ENCODE measurements at regions not wholly inside any gene's neighbourhood (a gene's known extent, or its start where the extent isn't known, plus 50 kb on each side); places are given as distances from the start of the nearest gene placed in this dataset.

DNA sequence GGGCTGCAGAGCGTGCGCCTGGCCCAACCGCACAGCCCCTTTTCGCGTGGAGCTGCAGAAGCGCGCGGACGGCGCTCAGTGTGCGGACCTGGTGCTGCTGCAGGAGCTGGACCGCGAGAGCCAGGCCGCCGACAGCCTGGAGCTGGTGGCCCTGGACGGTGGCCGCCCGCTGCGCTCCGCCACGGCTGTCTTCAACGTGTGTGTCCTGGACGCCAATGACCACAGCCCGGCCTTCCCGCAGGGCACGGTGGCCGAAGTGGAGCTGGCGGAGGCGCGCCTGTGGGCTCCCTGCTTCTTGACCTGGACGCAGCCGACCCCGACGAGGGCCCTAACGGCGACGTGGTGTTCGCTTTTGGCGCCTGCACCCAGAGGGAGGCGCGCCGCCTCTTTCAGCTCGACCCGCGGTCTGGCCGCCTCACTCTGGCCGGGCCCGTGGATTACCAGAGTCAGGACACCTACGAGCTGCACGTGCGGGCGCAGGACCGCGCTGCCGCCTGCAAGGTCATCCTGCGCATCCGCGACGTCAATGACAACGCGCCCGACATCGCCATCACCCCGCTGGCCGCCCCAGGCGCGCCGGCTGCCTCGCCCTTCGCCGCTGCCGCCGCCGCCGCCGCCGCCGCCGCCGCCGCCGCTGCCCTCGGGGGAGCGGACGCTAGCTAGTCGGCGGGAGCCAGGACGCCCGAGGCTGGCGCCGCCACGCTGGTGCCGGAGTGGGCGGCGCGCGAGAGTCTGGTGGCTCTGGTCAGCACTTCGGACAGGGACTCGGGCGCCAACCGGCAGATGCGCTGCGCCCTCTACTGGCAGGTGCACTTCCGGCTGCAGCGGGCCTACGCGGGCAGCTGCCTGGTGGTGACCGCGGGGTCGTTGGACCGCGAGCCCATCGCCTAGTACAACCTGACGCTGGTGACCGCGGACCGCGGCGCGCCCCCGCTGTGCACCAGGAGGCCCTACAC, 172.2 kb downstream of the OLFM4 start:
- intact Hi-C loops (cut with DNase I), result no loop called here
- DNase-seq (ENCODE audit: low spot score in 2 of 2), result no peak
- TF ChIP-seq, protein P1, sequence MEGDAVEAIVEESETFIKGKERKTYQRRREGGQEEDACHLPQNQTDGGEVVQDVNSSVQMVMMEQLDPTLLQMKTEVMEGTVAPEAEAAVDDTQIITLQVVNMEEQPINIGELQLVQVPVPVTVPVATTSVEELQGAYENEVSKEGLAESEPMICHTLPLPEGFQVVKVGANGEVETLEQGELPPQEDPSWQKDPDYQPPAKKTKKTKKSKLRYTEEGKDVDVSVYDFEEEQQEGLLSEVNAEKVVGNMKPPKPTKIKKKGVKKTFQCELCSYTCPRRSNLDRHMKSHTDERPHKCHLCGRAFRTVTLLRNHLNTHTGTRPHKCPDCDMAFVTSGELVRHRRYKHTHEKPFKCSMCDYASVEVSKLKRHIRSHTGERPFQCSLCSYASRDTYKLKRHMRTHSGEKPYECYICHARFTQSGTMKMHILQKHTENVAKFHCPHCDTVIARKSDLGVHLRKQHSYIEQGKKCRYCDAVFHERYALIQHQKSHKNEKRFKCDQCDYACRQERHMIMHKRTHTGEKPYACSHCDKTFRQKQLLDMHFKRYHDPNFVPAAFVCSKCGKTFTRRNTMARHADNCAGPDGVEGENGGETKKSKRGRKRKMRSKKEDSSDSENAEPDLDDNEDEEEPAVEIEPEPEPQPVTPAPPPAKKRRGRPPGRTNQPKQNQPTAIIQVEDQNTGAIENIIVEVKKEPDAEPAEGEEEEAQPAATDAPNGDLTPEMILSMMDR (IDR thresholded peaks at IDR 0.05), result peak in 1 of 3 experiments; percentile 20
- Histone ChIP-seq H3K27ac (no peak overlapping the region), H3K4me1 (no peaks in the 10 kb centered on the region), H3K4me3 (no peak overlapping the region), H3K27me3 (peaks cover 5% of the 10 kb centered on the region), H3K9me3 (no peaks in the 10 kb centered on the region), H3K36me3 (no peaks in the 10 kb centered on the region)

DNA sequence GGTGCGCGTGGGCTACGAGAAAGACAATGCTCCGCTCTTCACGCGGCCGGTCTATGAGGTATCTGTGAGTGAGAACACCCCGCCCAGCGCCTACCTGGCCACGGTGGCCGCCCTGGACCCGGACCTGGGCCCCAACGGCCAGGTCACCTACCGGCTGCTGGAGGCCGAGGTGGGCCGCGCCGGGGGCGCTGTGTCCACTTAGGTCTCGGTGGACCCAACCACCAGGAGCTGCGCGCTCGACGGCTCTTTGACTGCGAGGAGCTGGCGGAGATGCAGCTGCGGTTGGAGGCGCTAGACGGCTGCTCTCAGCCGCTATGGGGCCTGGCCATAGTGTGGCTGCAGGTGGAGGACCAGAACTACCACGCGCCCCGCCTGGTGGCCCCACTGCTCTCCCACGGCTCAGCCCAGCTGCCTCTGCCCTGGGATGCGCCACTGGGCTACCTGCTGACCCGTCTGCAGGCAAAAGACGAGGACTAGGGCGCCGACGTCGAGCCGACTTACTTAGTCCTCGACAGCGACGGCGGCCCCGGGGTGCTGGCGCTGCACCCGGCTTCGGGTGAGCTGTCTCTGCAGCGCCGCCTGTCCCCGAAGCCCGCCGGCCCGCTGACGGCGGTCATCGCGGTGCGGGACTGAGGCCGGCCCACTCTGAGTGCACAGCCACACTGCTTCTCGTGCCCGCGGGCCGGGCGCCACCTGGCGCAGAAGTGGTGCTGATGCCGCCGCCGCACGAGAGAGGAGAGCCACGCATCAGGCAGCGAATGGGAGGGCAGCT, 173.0 kb downstream of the OLFM4 start:
- DNase-seq (ENCODE audit: low spot score in 2 of 2), result no peak
- H3K36me3 ChIP-seq, result no peaks in the 10 kb centered on the region
- intact Hi-C loops (cut with DNase I), result no loop called here
- peaks cover 5% of the 10 kb centered on the region for H3K27me3 ChIP-seq
- no peak overlapping the region for H3K4me3 ChIP-seq
- TF ChIP-seq, protein P1 (IDR thresholded peaks at IDR 0.05), result no peak
- H3K9me3 ChIP-seq, result no peaks in the 10 kb centered on the region
- H3K4me1 ChIP-seq, result no peaks in the 10 kb centered on the region
- no peak overlapping the region for H3K27ac ChIP-seq

DNA sequence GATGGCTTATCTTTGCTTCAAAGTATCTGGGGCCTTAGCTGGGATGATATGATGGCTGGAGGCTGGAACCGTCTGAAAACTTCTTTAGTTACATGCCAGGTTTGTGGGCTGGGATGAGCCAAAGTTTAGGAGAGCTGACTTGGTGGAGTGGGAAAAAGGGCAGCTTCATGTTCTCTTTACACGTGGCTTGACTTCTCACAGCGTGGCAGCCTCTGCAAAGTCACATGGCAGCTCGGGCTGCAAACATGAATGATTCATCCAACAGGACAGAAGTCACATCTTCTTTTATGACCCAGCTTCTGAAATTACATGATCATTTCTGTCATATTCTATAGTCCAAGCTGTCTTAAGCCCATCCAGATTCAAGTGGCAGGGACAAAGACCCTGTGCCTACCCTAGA, 176.0 kb downstream of the OLFM4 start:
- Histone ChIP-seq H3K27ac (no peak overlapping the region), H3K4me3 (no peak overlapping the region), H3K4me1 (no peaks in the 10 kb centered on the region), H3K27me3 (peaks cover 5% of the 10 kb centered on the region), H3K36me3 (no peaks in the 10 kb centered on the region), H3K9me3 (no peaks in the 10 kb centered on the region)
- no peak for DNase-seq (ENCODE audit: low spot score in 2 of 2)
- TF ChIP-seq, protein P1 (IDR thresholded peaks at IDR 0.05), result no peak
- intact Hi-C loops (cut with DNase I), result no loop called here

DNA sequence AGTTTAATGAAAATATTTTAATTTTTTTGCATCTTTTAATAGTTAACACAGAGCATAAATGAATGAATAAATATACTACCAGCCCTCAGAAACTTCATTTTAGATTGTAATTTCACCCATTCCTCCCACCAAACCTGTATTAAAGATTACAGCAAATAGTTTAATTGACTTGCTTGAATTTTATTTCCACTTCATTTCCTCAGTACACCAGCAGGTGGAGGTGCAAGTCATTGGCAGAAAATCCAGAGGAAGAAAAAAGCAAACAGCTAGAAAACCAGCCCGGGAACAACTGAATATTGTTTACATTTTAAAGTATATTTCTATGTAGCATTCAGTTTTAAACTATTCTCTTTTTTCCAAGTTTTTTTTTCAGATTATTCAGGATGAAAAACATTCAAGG, 177.8 kb downstream of the OLFM4 start:
- intact Hi-C loops (cut with DNase I), result no loop called here
- Histone ChIP-seq H3K27me3 (no peaks in the 10 kb centered on the region), H3K4me1 (no peaks in the 10 kb centered on the region), H3K27ac (no peak overlapping the region), H3K4me3 (no peak overlapping the region), H3K36me3 (no peaks in the 10 kb centered on the region), H3K9me3 (no peaks in the 10 kb centered on the region)
- DNase-seq (ENCODE audit: low spot score in 2 of 2), result no peak
- TF ChIP-seq, protein P1 (IDR thresholded peaks at IDR 0.05), result no peak

DNA sequence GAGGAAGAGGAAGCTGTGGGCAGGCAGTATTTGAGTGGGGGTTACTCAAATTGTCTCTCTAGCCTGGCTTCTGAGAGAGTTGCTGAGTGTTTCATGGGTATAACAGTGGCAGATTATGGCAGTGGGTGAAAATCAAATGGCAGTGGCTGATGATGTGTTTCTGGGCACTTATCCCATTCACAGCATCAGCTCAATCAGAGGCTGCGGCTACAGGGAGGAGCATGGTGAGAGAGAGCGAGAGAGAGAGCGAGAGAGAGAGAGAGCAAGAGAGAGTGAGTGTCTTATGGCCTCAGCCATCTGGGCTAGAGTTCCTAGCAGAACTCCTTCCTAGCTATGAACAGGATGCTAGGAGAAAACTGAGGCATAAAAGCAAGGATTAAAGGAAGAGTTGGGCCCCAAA, 178.9 kb downstream of the OLFM4 start:
- Histone ChIP-seq H3K4me3 (no peak overlapping the region), H3K36me3 (no peaks in the 10 kb centered on the region), H3K4me1 (no peaks in the 10 kb centered on the region), H3K27ac (no peak overlapping the region), H3K27me3 (no peaks in the 10 kb centered on the region), H3K9me3 (no peaks in the 10 kb centered on the region)
- TF ChIP-seq, protein P1 (IDR thresholded peaks at IDR 0.05), result no peak
- DNase-seq (ENCODE audit: low spot score in 2 of 2), result no peak
- intact Hi-C loops (cut with DNase I), result no loop called here
